SK-N-SH treated with all-trans-retinoic acid at 6 μM for 48 hours (cell line): ENCODE measurements at regions not wholly inside any gene's neighbourhood (a gene's known extent, or its start where the extent isn't known, plus 50 kb on each side); places are given as distances from the start of the nearest gene placed in this dataset.

Experiments used
- ATAC-seq: fragments of 200-7000 bp; cut with Tn5 transposase; 3 replicates; pipeline ENCODE4 v1.9.1; 2020; ENCODE audit warnings: mild to moderate bottlenecking, moderate library complexity
- ARNTL ChIP-seq: fragments of 450-650 bp; formaldehyde crosslinking; IDR thresholded peaks from 2 replicates; pipeline ENCODE4 v1.5.0; 2020; ENCODE audit warnings: low read depth, mild to moderate bottlenecking, moderate library complexity, borderline replicate concordance
- CREB5 ChIP-seq: fragments of 250-450 bp; sonication (Bioruptor Pico); IDR thresholded peaks from 2 replicates; pipeline ENCODE4 v1.5.1; 2020; ENCODE audit warnings: low read depth, mild to moderate bottlenecking, moderate library complexity
- CSDC2 ChIP-seq: fragments of 250-450 bp; sonication (Bioruptor Pico); IDR thresholded peaks from 2 replicates; pipeline ENCODE4 v1.5.0; 2020; ENCODE audit warnings: mild to moderate bottlenecking, moderate library complexity
- ESRRG ChIP-seq: fragments of 250-450 bp; sonication (Bioruptor Pico); IDR thresholded peaks from 2 replicates; pipeline ENCODE4 v1.6.1; 2021; ENCODE audit warnings: mild to moderate bottlenecking
- GLIS3 ChIP-seq: fragments of 250-450 bp; sonication (Bioruptor Pico); IDR thresholded peaks from 2 replicates; pipeline ENCODE4 v1.5.0; 2020; ENCODE audit warnings: mild to moderate bottlenecking, moderate library complexity
- ISL1 ChIP-seq: fragments of 250-450 bp; sonication (Bioruptor Pico); IDR thresholded peaks from 2 replicates; pipeline ENCODE4 v2.1.2; 2022; ENCODE audit warnings: mild to moderate bottlenecking, moderate library complexity
- OSR1 ChIP-seq: fragments of 250-450 bp; sonication (Bioruptor Pico); IDR thresholded peaks from 2 replicates; pipeline ENCODE4 v1.8.0; 2022; ENCODE audit warnings: moderate library complexity, mild to moderate bottlenecking, inconsistent platforms
- PATZ1 ChIP-seq: fragments of 250-450 bp; sonication (Bioruptor Pico); IDR thresholded peaks from 2 replicates; pipeline ENCODE4 v1.8.0; 2020; ENCODE audit warnings: mild to moderate bottlenecking, moderate library complexity, borderline replicate concordance
- PPARA ChIP-seq: fragments of 250-450 bp; sonication (Bioruptor Pico); IDR thresholded peaks from 2 replicates; pipeline ENCODE4 v1.5.0; 2020; ENCODE audit warnings: mild to moderate bottlenecking, borderline replicate concordance
- RARB ChIP-seq: fragments of 250-450 bp; sonication (Bioruptor Pico); IDR thresholded peaks from 2 replicates; pipeline ENCODE4 v1.8.0; 2021; ENCODE audit warnings: mild to moderate bottlenecking, moderate library complexity
- SNAI2 ChIP-seq: fragments of 250-450 bp; sonication (Bioruptor Pico); IDR thresholded peaks from 2 replicates; pipeline ENCODE4 v1.5.0; 2020; ENCODE audit warnings: mild to moderate bottlenecking, moderate library complexity
- TCF4 ChIP-seq: fragments of 250-450 bp; sonication (Bioruptor Pico); IDR thresholded peaks from 2 replicates; pipeline ENCODE4 v1.8.0; 2021; ENCODE audit warnings: mild to moderate bottlenecking, moderate library complexity, borderline replicate concordance
- TOX ChIP-seq: fragments of 250-450 bp; sonication (Bioruptor Pico); IDR thresholded peaks from 2 replicates; pipeline ENCODE4 v1.8.0; 2021; ENCODE audit warnings: mild to moderate bottlenecking, moderate library complexity, borderline replicate concordance
- TSHZ2 ChIP-seq: fragments of 250-450 bp; sonication (Bioruptor Pico); IDR thresholded peaks from 2 replicates; pipeline ENCODE4 v1.5.0; 2020; ENCODE audit warnings: mild to moderate bottlenecking, moderate library complexity
- ZC3H10 ChIP-seq: fragments of 250-450 bp; sonication (Bioruptor Pico); IDR thresholded peaks from 2 replicates; pipeline ENCODE4 v1.5.1; 2021; ENCODE audit warnings: mild to moderate bottlenecking, moderate library complexity
- ZFP30 ChIP-seq: fragments of 450-650 bp; formaldehyde crosslinking; IDR thresholded peaks from 2 replicates; pipeline ENCODE4 v1.5.0; 2022; ENCODE audit warnings: mild to moderate bottlenecking, moderate library complexity
- ZNF565 ChIP-seq: fragments of 450-650 bp; formaldehyde crosslinking; conservative IDR thresholded peaks from 2 replicates; pipeline ENCODE4 v1.5.0; 2020; ENCODE audit warnings: low read depth, mild to moderate bottlenecking, moderate library complexity
- ZNF70 ChIP-seq: fragments of 450-650 bp; formaldehyde crosslinking; IDR thresholded peaks from 2 replicates; pipeline ENCODE4 v1.5.0; 2020; ENCODE audit warnings: mild to moderate bottlenecking, moderate library complexity
- ZNF8 ChIP-seq: fragments of 450-650 bp; formaldehyde crosslinking; IDR thresholded peaks from 2 replicates; pipeline ENCODE4 v1.5.0; 2020; ENCODE audit warnings: mild to moderate bottlenecking, moderate library complexity

DNA sequence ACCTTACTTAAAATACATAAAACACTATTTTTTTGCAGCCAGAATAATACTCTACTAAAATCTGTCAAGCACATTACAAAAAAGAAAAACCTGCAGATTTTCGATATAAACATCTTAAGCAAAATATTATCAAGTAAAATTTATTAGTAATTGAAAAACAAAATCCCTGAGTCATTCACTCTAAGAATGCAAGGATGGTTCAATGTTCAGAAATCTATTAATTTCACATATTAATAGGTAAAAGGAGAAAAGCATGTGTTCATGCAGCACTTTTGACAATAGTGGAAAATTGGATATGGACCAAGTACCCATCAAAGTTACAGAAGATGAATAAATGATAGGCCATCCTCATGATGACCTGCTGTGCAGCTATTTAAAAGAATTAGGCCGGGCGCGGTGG is 66.2 kb upstream of the OTOS start:
- no peak for ATAC-seq
- TF ChIP-seq PPARA (no peak), TCF4 (CRISPR knock-in tag) (no peak), ISL1 (CRISPR knock-in tag) (no peak), ZNF565 (CRISPR knock-in tag) (no peak), SNAI2 (CRISPR knock-in tag) (no peak), CREB5 (CRISPR knock-in tag) (no peak), ZFP30 (no peak), GLIS3 (CRISPR knock-in tag) (no peak), CSDC2 (no peak), ESRRG (no peak), ZC3H10 (CRISPR knock-in tag) (no peak), TOX (CRISPR knock-in tag) (no peak), RARB (CRISPR knock-in tag) (no peak)

DNA sequence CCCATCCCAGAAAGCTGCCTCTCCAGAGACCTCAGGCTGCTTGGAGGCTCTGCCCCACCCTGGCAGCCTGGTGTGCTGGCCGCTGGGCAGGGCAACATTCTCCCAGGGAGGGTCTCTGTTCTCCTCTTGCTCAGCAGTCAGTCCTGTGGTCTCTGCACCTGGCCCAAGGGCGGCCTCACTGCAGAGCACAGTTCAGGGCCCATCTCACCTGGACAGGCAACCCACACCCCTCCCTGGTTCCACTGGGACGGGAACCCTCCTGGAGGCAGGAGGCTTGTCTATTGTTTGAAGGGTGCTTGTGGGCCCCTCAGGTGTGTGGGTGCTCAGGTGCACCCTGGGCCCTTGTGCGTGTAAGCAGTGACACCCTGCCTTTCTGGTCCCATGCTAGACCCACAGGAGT is 67.2 kb upstream of the OTOS start:
- ATAC-seq: no peak
- no peak for TF ChIP-seq ISL1 (CRISPR knock-in tag)
- no peak for TF ChIP-seq PATZ1
- no peak for TF ChIP-seq ZNF70 (CRISPR knock-in tag)
- TF ChIP-seq CSDC2: no peak
- TF ChIP-seq ZC3H10 (CRISPR knock-in tag): no peak
- TF ChIP-seq OSR1: no peak
- no peak for TF ChIP-seq TSHZ2

DNA sequence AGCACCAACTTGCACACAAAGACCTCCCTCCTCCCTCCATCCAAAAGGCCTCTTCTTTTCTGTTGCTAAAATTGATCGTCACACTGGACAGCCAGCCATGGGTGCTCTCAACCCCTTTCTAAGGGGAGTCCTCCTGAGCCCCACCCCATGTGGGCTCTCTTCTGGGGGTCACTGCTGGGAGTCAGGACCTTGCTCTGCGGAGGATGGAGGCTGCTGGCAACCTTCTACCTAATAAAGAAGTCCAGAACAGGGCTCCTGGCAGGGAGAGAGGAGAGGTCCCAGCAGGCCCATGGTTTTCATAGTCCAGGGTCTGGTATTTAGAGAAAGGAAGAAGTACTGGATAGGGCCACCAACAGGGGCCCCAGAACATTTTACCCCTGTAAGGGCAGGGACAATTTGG is 67.6 kb upstream of the OTOS start:
- ATAC-seq: no peak
- TF ChIP-seq ISL1 (CRISPR knock-in tag) (no peak), CREB5 (CRISPR knock-in tag) (no peak), ZNF8 (CRISPR knock-in tag) (no peak)

- TF ChIP-seq TSHZ2: no peak
- TF ChIP-seq TOX (CRISPR knock-in tag): no peak
- TF ChIP-seq OSR1: no peak
- TF ChIP-seq ISL1 (CRISPR knock-in tag): no peak
- TF ChIP-seq ZC3H10 (CRISPR knock-in tag): no peak
- TF ChIP-seq ZFP30: no peak
- no peak for TF ChIP-seq ZNF565 (CRISPR knock-in tag)
- TF ChIP-seq ESRRG: no peak
- no peak for TF ChIP-seq ARNTL (CRISPR knock-in tag)
- TF ChIP-seq CREB5 (CRISPR knock-in tag): no peak
- no peak for TF ChIP-seq RARB (CRISPR knock-in tag)
- no peak for TF ChIP-seq PPARA
- no peak for TF ChIP-seq CSDC2
- TF ChIP-seq TCF4 (CRISPR knock-in tag): no peak
- TF ChIP-seq PATZ1: no peak
Observed at GRCh38 chr2:240208631-240209211, 68.3 kb upstream of the OTOS start.

More at GRCh38 chr2:240208631-240209211, 68.3 kb upstream of the OTOS start:
- ATAC-seq: no peak
